Adrenal gland (tissue), 5 donors: ENCODE measurements at regions not wholly inside any gene's neighbourhood (a gene's known extent, or its start where the extent isn't known, plus 50 kb on each side); places are given as distances from the start of the nearest gene placed in this dataset.

Experiments used
- CTCF ChIP-seq, 6 experiments: fragments of 450-650 bp in 4 of 6; fragments of 200-600 bp in 2 of 6; sonication (generic) in 1 of 6; IDR thresholded peaks; 1 replicate in 5 of 6; 2 replicates in 1 of 6; pipeline versions ENCODE4 v1.5.1 to v1.8.0; 2016 to 2021; ENCODE audit warnings: antibody characterized with exemption in 6 of 6, mild to moderate bottlenecking in 2 of 6, moderate library complexity in 1 of 6
- POLR2A ChIP-seq, 2 donors: fragments of 450-650 bp; IDR thresholded peaks; one replicate each; pipeline ENCODE4 v1.6.1; 2017; ENCODE audit warnings: antibody characterized with exemption in 2 of 2, mild to moderate bottlenecking in 2 of 2, moderate library complexity in 1 of 2
- donor health status: DM: no; HTN: no; CAD: no.

- no peak for TF ChIP-seq CTCF (IDR thresholded peaks at IDR 0.05)
- no peak for TF ChIP-seq POLR2A (IDR thresholded peaks at IDR 0.05)
Observed at GRCh38 chr14:38040411-38040810, 167.3 kb upstream of the SSTR1 start.
